Neuron (in vitro differentiated cells): ENCODE measurements at regions not wholly inside any gene's neighbourhood (a gene's known extent, or its start where the extent isn't known, plus 50 kb on each side); places are given as distances from the start of the nearest gene placed in this dataset.
"Not testable (repeated sequence)": the region's sequence is repeated elsewhere in the genome, so short reads cannot be mapped to it uniquely, and the experiment has no call there.

Source experiments
- H2AFZ ChIP-seq: one replicate; pipeline ENCODE4 v1.6.1; 2013; ENCODE audit warnings: low read depth, mild to moderate bottlenecking, inconsistent platforms, low read length, moderate library complexity
- H3K27me3 ChIP-seq: one replicate; pipeline ENCODE4 v1.6.1; 2013; ENCODE audit warnings: low read length; ENCODE audit not compliant: insufficient read depth
- H3K36me3 ChIP-seq: one replicate; pipeline ENCODE4 v1.6.1; 2013; ENCODE audit warnings: low read length; ENCODE audit not compliant: insufficient read depth
- H3K4me1 ChIP-seq: one replicate; pipeline ENCODE4 v1.6.1; 2013; ENCODE audit warnings: low read length; ENCODE audit not compliant: insufficient read depth
- H3K4me3 ChIP-seq: 2 replicates; pipeline ENCODE4 v1.5.1; 2013; ENCODE audit warnings: mild to moderate bottlenecking, low read length, moderate library complexity
- H3K9me3 ChIP-seq: one replicate; pipeline ENCODE4 v1.6.1; 2013; ENCODE audit warnings: low read length

DNA sequence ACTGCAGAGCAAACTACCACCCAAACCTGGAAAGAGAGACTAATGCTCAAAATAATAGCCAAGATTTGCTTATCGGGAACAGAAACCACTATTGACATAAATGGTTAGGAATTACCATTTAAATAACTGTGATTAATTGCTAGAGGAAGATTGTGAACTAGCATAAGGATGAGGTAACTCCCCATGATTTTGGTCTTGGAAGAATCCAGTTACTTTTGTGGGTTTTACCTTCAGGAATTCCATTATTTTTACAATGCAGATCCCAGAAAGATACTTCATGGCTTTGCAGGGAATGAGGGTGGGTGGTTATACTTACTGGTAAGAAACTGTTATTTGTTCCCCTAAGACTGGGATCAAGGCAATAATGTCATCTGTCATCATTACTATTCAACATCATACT, 652.9 kb upstream of the FLRT2 start:
- Histone ChIP-seq H3K4me1 (no peaks in the 10 kb centered on the region), H2AFZ (no peak overlapping the region), H3K4me3 (no peak overlapping the region), H3K27me3 (no peaks in the 10 kb centered on the region), H3K9me3 (no peaks in the 10 kb centered on the region), H3K36me3 (no peaks in the 10 kb centered on the region)

GRCh38 chr14:84882830-84883229, 647.1 kb upstream of the FLRT2 start:
- H3K27me3 ChIP-seq = no peaks in the 10 kb centered on the region
- H3K36me3 ChIP-seq = no peaks in the 10 kb centered on the region
- H3K9me3 ChIP-seq = no peaks in the 10 kb centered on the region
- H2AFZ ChIP-seq = no peak overlapping the region
- no peak overlapping the region for H3K4me3 ChIP-seq
- no peaks in the 10 kb centered on the region for H3K4me1 ChIP-seq

- Histone ChIP-seq H3K36me3 (no peaks in the 10 kb centered on the region), H3K27me3 (no peaks in the 10 kb centered on the region), H3K4me3 (no peak overlapping the region), H3K4me1 (no peaks in the 10 kb centered on the region), H3K9me3 (no peaks in the 10 kb centered on the region), H2AFZ (no peak overlapping the region)
Observed at GRCh38 chr14:84885061-84885460, 644.9 kb upstream of the FLRT2 start.

- Histone ChIP-seq H3K4me3 (no peak overlapping the region), H3K36me3 (no peaks in the 10 kb centered on the region), H3K9me3 (no peaks in the 10 kb centered on the region), H2AFZ (no peak overlapping the region), H3K27me3 (no peaks in the 10 kb centered on the region), H3K4me1 (no peaks in the 10 kb centered on the region)
Observed at GRCh38 chr14:84891404-84891803, 638.5 kb upstream of the FLRT2 start.

GRCh38 chr14:84894254-84894653, 635.7 kb upstream of the FLRT2 start:
- Histone ChIP-seq H3K27me3 (no peaks in the 10 kb centered on the region), H3K4me3 (no peak overlapping the region), H3K36me3 (no peaks in the 10 kb centered on the region), H2AFZ (no peak overlapping the region), H3K9me3 (no peaks in the 10 kb centered on the region), H3K4me1 (no peaks in the 10 kb centered on the region)

- H3K9me3 ChIP-seq = no peaks in the 10 kb centered on the region
- no peaks in the 10 kb centered on the region for H3K36me3 ChIP-seq
- H2AFZ ChIP-seq = no peak overlapping the region
- H3K4me3 ChIP-seq = no peak overlapping the region
- peaks cover 6% of the 10 kb centered on the region for H3K4me1 ChIP-seq
- H3K27me3 ChIP-seq = no peaks in the 10 kb centered on the region
Observed at GRCh38 chr14:84922370-84922769, 607.6 kb upstream of the FLRT2 start.

DNA sequence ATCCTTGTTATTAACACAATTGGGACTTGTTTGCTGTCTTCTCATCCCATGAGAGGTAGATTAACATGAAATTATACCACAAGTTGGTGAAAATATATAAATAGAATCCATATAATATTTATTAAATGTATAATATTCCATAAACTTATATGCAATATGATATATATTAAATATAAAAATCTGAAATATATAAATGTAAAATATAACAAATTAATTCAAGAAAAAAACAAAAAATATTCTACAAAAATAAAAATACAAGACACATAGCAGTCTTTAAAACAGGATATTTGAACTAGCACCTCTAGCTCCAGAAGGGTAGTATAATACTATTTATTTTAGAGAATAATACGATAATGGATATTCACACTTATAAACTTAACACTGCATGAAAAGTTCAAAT, 603.3 kb upstream of the FLRT2 start:
- no peaks in the 10 kb centered on the region for H3K9me3 ChIP-seq
- H3K4me3 ChIP-seq = no peak overlapping the region
- H3K27me3 ChIP-seq = no peaks in the 10 kb centered on the region
- no peaks in the 10 kb centered on the region for H3K36me3 ChIP-seq
- H2AFZ ChIP-seq = no peak overlapping the region
- H3K4me1 ChIP-seq = peaks cover 13% of the 10 kb centered on the region

- peaks cover 13% of the 10 kb centered on the region for H3K4me1 ChIP-seq
- no peak overlapping the region for H3K4me3 ChIP-seq
- no peaks in the 10 kb centered on the region for H3K36me3 ChIP-seq
- no peak overlapping the region for H2AFZ ChIP-seq
- H3K9me3 ChIP-seq = no peaks in the 10 kb centered on the region
- H3K27me3 ChIP-seq = no peaks in the 10 kb centered on the region
Observed at GRCh38 chr14:84927096-84927827, 602.7 kb upstream of the FLRT2 start.

DNA sequence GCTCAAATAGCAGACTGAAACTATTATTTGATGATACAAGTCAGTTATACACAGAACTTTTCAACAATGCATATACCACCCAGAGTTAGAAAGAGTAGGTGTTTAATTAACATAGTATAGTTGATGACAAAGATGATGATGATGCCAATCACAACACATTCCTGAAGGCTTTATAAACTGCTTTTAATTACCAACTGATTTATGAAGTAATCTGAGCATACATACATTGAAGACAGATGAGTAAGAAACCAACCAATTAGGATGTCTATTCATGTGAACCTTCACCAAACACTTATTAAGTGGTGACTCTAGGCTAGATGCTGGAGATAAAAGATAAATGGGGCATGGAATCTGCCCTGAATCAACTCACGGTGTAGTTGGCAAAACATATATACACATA, 600.9 kb upstream of the FLRT2 start:
- Histone ChIP-seq H2AFZ (no peak overlapping the region), H3K27me3 (no peaks in the 10 kb centered on the region), H3K4me3 (no peak overlapping the region), H3K9me3 (no peaks in the 10 kb centered on the region), H3K36me3 (no peaks in the 10 kb centered on the region), H3K4me1 (peaks cover 13% of the 10 kb centered on the region)

GRCh38 chr14:84929834-84930233, 600.1 kb upstream of the FLRT2 start:
- H3K4me1 ChIP-seq = peaks cover 13% of the 10 kb centered on the region
- no peaks in the 10 kb centered on the region for H3K27me3 ChIP-seq
- no peaks in the 10 kb centered on the region for H3K36me3 ChIP-seq
- no peak overlapping the region for H2AFZ ChIP-seq
- H3K4me3 ChIP-seq = no peak overlapping the region
- H3K9me3 ChIP-seq = no peaks in the 10 kb centered on the region

GRCh38 chr14:84937016-84937415, 592.9 kb upstream of the FLRT2 start:
- Histone ChIP-seq H3K36me3 (no peaks in the 10 kb centered on the region), H3K27me3 (no peaks in the 10 kb centered on the region), H3K9me3 (no peaks in the 10 kb centered on the region), H2AFZ (no peak overlapping the region), H3K4me1 (no peaks in the 10 kb centered on the region), H3K4me3 (no peak overlapping the region)

GRCh38 chr14:84937449-84937848, 592.5 kb upstream of the FLRT2 start:
- H3K4me3 ChIP-seq = no peak overlapping the region
- H3K9me3 ChIP-seq = no peaks in the 10 kb centered on the region
- no peak overlapping the region for H2AFZ ChIP-seq
- H3K4me1 ChIP-seq = no peaks in the 10 kb centered on the region
- no peaks in the 10 kb centered on the region for H3K27me3 ChIP-seq
- H3K36me3 ChIP-seq = no peaks in the 10 kb centered on the region

DNA sequence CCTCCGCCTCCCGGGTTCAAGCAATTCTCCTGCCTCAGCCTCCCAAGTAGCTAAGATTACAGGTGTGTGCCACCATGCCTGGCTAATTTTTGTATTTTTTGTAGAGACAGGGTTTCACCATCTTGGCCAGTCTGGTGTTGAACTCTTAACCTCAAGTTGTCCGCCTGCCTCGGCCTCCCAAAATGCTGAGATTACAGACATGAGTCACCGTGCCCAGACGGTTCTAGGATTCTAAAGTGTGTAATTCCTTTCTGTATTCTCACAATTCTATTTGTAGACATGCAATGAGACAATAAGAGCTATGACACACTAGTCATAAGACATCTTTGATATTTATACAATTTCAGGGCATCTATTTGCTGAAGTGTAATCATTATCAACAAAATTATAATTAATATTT, 585.0 kb upstream of the FLRT2 start:
- H2AFZ ChIP-seq, H3K4me1 ChIP-seq, H3K36me3 ChIP-seq, H3K4me3 ChIP-seq, H3K9me3 ChIP-seq, H3K27me3 ChIP-seq: not testable (repeated sequence)

DNA sequence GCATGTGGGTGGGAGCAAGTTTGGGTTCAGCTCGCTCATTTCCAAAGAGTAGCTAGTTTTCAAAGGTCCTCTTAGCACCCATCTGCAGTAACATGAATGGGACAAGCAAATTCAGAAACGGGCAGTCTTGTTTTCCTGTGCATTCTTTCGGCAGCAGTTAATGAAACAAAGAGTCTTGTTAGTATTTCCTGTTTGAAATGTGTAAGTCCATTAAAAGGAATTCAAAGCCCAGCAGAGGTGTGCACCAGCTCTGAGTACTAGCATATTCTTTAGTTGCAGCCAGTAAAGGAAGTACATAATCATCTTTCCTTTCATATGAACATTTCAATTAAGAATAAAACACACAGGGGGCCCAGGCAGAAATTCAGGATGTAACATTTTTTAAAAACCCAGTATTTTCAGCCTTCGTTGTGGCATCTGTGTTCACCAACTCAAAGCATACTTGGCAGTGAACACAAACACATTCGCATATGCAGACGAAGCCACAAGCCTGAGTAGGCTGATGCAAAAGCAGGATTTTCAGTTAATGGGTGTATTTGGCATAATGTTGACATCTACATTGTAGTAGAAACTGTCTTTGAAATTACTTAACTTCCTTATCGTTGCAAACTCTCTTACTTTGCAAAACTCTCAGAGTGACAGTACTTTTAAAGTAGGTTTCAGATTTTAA, 570.0 kb upstream of the FLRT2 start:
- H3K9me3 ChIP-seq = no peaks in the 10 kb centered on the region
- no peak overlapping the region for H2AFZ ChIP-seq
- no peak overlapping the region for H3K4me3 ChIP-seq
- no peaks in the 10 kb centered on the region for H3K4me1 ChIP-seq
- H3K36me3 ChIP-seq = no peaks in the 10 kb centered on the region
- no peaks in the 10 kb centered on the region for H3K27me3 ChIP-seq
